Daoy (cell line): ENCODE measurements at regions not wholly inside any gene's neighbourhood (a gene's known extent, or its start where the extent isn't known, plus 50 kb on each side); places are given as distances from the start of the nearest gene placed in this dataset.
"Not testable (repeated sequence)": the region's sequence is repeated elsewhere in the genome, so short reads cannot be mapped to it uniquely, and the experiment has no call there.

Source experiments
- DNase-seq: peaks from one replicate; pipeline ENCODE4 v3.0.0-alpha.2; 2015; ENCODE audit warnings: low read depth

- DNase-seq = no peak
Measured at GRCh38 chr4:64014647-64015046, 394.6 kb downstream of the TECRL start.

- DNase-seq = no peak
Measured at GRCh38 chr4:64001229-64001898, 407.9 kb downstream of the TECRL start.

GRCh38 chr4:64000241-64000640 is 409.0 kb downstream of the TECRL start:
- no peak for DNase-seq

GRCh38 chr4:63986253-63986652 is 423.0 kb downstream of the TECRL start:
- no peak for DNase-seq

GRCh38 chr4:63983224-63983623 is 426.0 kb downstream of the TECRL start:
- no peak for DNase-seq

- no peak for DNase-seq
Measured at GRCh38 chr4:63965875-63966274, 443.4 kb downstream of the TECRL start.

GRCh38 chr4:63942706-63943286 is 466.5 kb downstream of the TECRL start:
- not testable (repeated sequence) for DNase-seq

GRCh38 chr4:63937961-63938360 is 471.3 kb downstream of the TECRL start:
- no peak for DNase-seq

- no peak for DNase-seq
Measured at GRCh38 chr4:63922146-63922545, 487.1 kb downstream of the TECRL start.

- DNase-seq = no peak
Measured at GRCh38 chr4:63921561-63921960, 487.7 kb downstream of the TECRL start.

- DNase-seq = no peak
Measured at GRCh38 chr4:63919636-63920365, 489.4 kb downstream of the TECRL start.

- DNase-seq = no peak
Measured at GRCh38 chr4:63906660-63907183, 502.5 kb downstream of the TECRL start.

- no peak for DNase-seq
Measured at GRCh38 chr4:63904201-63904600, 505.0 kb downstream of the TECRL start.

- no peak for DNase-seq
Measured at GRCh38 chr4:63901304-63901703, 507.9 kb downstream of the TECRL start.

- DNase-seq = no peak
Measured at GRCh38 chr4:63898961-63899360, 510.3 kb downstream of the TECRL start.

GRCh38 chr4:63894161-63894560 is 515.1 kb downstream of the TECRL start:
- no peak for DNase-seq

- DNase-seq = no peak
Measured at GRCh38 chr4:63869370-63869769, 539.9 kb downstream of the TECRL start.

- no peak for DNase-seq
Measured at GRCh38 chr4:63851496-63851895, 557.8 kb downstream of the TECRL start.

- no peak for DNase-seq
Measured at GRCh38 chr4:63841266-63841665, 568.0 kb downstream of the TECRL start.

GRCh38 chr4:63831590-63832155 is 577.6 kb downstream of the TECRL start:
- no peak for DNase-seq

GRCh38 chr4:63817196-63817865 is 591.9 kb downstream of the TECRL start:
- DNase-seq = no peak
